ENCODE measurements at regions not wholly inside any gene's neighbourhood (a gene's known extent, or its start where the extent isn't known, plus 50 kb on each side); places are given as distances from the start of the nearest gene placed in this dataset.
"Not testable (repeated sequence)": the region's sequence is repeated elsewhere in the genome, so short reads cannot be mapped to it uniquely, and the experiment has no call there.

DNA sequence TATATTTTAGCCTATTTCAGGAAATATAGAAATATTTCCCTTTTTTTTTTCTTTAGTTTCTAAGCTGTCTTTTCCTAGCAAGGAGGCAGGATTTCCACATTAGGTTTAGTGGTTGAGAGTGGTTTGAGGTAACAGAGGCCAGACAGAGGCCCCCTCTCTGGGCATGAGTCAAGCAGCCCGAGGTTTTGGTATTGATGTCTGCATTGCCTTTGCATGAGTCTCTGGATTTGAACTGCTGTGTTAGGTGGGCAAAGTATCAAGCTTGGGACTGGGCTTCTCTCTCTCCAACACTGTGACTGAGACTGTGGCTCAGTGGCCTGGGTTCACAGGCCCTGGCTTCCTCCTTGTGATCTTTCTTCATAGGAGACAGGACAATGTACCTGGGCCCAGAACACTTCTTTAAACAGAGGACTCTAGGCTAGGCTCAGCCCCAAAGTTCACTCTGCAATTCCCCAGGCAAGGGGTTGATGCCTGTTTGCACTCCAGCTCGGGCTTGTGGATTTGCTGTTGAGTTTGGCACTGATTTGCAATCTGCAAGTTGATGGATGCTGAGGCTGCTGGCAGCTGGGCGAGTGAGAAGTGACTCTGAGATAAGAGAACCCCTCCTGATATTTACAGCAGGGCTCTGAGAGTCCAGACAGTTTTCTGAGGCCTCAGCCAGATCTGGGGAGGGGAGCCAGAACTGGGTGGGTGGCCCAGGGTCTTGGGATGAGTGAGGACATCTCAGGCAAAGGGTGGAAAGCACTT, 271.2 kb downstream of the EN1 start:
- no peak for DNase-seq (ENCODE audit: low read depth in 2 of 3, low spot score in 1 of 3)

DNA sequence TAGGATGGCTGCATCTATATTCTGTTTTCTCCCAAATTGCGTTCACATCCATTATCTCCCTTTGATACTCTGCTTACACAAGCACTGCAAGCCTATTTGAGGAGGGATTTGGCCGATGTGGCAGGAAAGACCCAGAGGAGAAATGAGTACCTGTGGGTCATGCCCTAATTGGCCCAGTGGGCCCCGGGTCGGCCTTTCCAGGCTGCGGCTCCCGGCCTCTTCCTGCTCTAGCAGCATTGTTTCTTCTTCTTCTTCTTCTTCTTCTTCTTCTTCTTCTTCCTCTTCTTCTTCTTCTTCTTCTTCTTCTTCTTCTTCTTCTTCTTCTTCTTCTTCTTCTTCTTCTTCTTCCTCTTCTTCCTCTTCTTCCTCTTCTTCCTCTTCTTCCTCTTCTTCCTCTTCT, 275.1 kb downstream of the EN1 start:
- not testable (repeated sequence) for DNase-seq (ENCODE audit: low read depth in 2 of 3, low spot score in 1 of 3)

DNA sequence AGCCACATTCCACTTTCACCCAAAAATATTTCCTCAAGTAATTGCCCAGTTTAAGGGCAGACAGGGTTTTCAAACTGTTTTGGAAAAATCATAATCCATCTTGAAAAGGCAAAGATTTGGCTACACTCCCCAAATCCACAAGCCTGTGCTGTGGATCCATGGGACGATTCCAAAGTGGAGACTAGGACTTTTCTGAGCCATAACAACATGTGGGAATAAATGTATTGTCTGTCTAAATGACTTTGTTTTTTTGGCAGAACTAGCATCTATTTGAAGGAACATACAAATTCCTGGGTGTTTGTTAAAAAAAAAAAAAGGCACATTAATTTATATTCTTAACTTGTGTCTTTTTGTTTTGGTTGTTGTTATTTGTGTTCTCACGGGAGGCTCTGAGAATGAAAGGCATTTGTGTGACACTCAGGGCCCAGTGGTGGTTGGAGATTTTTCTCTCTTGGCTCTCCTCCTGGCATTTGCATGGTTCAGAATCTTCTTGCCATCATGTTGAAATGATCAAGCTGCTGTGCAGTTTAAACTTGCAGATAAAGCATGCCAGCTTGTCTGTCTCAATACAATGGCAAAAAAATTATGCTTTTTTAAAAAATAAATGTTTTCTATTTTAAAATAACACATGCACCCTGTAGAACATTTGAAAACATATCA, 277.4 kb downstream of the EN1 start:
- DNase-seq (ENCODE audit: low read depth in 2 of 3, low spot score in 1 of 3): no peak

DNA sequence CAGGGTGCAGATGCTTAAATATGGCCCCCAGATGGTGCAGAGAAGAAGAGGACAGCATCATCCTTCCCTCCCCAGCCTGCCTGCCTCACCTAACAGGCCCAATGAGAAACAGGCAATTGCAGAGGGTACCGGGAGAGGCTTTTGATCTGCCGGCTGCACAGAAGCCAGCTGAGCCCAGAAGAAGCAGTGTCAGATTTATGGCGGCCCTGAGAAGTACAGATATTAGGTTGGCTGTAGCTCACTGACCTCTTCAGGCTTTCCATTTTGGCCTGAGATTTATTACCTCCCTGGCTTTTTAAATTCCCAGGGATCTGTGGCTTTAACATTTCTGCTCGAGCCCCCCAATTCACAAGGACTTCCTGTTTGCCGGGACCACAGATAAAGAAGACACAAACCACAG, 278.7 kb downstream of the EN1 start:
- DNase-seq (ENCODE audit: low read depth in 2 of 3, low spot score in 1 of 3): no peak

DNA sequence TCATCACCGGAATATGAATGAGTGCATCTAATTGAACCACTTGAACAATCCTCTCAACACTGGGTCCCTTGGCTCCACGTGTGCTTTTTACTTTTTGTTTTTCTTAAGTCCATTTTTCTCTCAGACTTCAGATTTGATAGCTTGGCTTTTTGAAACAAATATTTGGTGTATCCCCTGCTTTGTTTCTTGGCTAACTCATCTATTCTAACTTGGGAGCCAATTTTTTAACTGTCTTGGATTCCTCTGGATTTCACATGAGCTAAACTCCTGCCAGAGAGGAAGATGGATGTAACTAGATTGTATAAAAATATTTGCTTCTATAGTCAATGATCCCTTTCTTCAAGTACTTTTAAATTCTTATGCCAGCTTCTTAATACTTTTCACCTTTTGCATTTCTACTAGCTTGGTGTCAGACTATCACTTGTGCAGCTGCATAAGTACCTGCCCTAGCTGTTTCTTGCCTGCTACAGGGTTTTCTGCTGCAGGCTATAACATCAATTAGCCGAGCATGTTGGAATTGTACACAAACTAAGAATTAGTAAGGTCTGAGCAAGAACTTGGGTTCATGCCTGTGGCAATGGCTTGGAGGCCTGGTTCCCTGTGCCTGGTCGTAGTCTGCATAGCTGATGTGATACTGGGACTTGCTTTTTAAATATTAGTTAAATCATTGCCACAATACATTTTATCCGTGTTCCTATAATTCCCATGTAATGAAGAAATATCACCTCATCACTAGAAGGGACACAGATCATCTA, 281.5 kb downstream of the EN1 start:
- no peak for DNase-seq (ENCODE audit: low read depth in 2 of 3, low spot score in 1 of 3)

DNA sequence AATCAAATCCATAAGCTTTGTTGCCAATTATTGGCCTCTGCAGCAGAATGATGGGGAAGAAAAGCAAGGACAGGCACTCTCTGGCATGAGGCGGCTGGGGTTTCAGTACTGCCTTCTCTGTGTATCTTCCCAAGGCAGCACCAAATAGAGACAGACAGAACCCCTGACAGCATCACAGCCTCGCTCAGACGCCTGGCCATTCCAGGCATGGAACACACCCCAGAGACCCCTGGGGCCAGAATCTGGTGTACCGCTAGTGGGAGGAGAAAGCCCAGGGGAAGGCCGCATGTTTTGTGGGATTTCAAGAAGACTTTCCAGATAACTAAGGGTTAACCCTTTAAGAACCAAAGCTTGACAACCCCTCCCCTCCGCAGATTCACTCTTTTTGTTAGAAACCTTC, 282.1 kb downstream of the EN1 start:
- DNase-seq (ENCODE audit: low read depth in 2 of 3, low spot score in 1 of 3): no peak

DNA sequence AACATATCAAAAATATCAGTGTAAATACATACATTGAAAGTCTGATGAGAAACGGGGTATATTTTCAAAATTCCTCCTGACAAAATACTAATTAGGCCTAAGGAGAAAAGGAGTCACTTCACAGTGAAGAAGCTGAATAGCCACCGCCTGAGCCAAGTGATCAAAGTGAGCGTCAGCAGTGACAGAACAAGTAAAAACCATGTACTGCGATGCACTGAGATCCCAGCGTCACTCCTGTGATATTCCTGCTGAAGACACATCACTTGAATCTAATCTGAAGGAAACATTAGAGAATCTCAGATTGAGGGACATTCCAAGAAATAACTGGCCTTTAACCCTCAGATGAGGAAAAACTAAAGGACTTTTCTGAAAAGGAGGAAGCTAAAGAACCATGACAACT, 285.3 kb downstream of the EN1 start:
- no peak for DNase-seq (ENCODE audit: low read depth in 2 of 3, low spot score in 1 of 3)

DNA sequence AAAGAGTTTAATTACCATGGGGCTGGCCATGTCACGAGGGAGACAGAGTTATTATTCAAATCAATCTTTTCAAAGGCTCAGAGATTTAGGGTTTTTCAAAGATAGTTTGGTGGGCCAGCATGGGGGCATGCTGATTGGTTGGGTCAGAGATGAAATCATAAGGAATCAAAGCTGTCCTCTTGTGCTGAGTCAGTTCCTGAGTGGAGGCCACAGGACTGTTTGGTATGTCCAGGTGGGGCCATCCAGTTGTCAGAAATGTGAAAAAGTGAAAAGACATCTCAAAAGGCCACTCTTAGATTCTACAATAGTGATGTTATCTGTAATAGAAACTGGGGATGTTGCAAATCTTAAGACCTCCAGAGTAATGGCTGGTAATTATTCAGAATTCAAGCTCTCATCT, 288.6 kb downstream of the EN1 start:
- DNase-seq (ENCODE audit: low read depth in 2 of 3, low spot score in 1 of 3): no peak

DNA sequence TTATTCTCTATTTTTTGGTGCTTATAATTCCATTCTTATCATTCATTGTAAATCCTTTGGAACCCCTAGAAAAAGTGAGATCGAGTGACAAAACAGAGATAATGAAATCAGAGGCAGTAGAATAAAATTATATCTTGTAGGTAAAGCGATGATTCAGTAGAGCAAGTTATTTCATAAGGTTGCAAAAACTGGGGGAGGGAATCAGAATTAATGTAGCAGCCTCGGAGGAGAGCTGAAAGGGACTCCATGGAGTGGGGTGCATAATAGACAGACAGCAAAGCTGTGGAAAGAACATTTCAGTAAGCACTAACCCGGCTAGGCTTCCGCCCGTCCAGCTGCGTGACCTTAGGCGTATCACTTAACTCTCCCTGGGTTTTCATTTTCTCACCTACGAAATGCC, 289.7 kb downstream of the EN1 start:
- DNase-seq (ENCODE audit: low read depth in 2 of 3, low spot score in 1 of 3): no peak

- no peak for DNase-seq (ENCODE audit: low read depth in 2 of 3, low spot score in 1 of 3)
Observed at GRCh38 chr2:118557016-118557415, 290.4 kb downstream of the EN1 start.

GRCh38 chr2:118554616-118555015, 292.8 kb downstream of the EN1 start:
- no peak for DNase-seq (ENCODE audit: low read depth in 2 of 3, low spot score in 1 of 3)

DNA sequence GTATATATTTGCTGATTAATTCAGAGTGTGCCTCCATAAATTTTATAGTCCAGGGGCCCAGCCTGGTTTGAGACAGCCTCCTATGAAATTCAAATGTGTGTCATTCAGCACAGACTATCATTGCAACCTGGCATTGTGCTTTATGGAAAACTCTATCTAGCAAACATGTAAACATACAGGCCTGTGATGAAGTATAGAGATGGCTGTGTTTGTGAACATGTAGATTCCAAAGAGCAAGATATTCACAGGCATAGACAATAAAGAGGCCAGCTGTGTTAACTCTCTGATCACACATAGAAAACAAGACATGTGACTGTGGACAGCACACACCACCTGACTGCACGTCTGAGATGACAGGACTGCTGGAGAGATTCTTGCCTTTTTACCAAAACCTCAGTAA, 297.9 kb downstream of the EN1 start:
- DNase-seq (ENCODE audit: low read depth in 2 of 3, low spot score in 1 of 3): no peak

- no peak for DNase-seq (ENCODE audit: low read depth in 2 of 3, low spot score in 1 of 3)
Observed at GRCh38 chr2:118548880-118549488, 298.5 kb downstream of the EN1 start.

GRCh38 chr2:118539290-118539689, 308.2 kb downstream of the EN1 start:
- DNase-seq (ENCODE audit: low read depth in 2 of 3, low spot score in 1 of 3): no peak

- no peak for DNase-seq (ENCODE audit: low read depth in 2 of 3, low spot score in 1 of 3)
Observed at GRCh38 chr2:118536306-118536705, 311.1 kb downstream of the EN1 start.

- DNase-seq (ENCODE audit: low read depth in 2 of 3, low spot score in 1 of 3): no peak
Observed at GRCh38 chr2:118535818-118536212, 311.6 kb downstream of the EN1 start.

DNA sequence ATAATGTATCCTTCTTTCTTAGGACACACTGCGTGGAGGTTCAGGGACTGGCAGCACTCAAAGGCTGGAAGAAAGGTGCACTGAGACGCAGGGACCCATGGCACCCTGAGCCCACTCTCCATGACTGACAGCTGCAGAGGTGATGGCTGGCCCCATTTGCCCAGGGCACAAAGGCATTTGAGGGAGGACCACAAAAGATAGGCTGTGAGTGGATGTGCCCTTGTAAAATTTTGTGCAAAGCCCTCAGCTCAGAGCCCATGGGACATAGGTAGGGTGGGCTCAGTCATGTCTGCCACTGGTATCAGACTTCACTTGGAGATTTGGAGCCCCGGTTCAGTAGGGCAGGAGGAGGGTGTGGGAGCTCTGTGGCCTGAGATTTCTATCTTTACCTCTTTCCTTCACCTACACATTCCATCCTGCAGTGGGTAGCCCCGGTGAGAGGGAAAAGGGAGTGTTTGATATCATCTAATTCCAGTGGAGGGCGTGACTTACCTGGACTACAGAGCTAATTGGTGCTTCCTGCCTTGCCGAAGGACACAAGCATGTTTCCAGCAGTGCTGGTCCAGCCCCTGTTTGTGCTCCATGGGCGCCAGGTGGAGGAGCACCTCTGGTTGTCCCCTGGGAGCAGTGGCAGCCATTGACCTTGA, 312.2 kb downstream of the EN1 start:
- DNase-seq (ENCODE audit: low read depth in 2 of 3, low spot score in 1 of 3): no peak

DNA sequence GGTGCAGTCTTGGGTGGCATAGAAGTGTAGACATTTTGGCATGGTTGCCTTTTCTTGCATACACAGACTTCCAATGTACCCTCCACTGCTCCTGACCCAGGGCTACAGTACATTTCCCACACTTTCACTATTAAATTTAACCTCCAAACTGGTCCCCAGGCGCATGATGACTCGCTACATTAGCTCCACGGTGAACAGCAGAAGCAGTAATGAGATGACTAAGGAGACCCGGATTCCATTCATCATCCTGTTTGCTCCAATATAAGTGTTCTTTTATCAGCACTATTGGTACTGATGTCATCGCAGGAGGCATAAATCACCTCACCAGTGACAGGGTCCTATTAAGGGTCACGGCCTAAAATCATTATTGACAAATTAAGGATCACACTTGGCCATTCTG, 316.5 kb downstream of the EN1 start:
- no peak for DNase-seq (ENCODE audit: low read depth in 2 of 3, low spot score in 1 of 3)

- no peak for DNase-seq (ENCODE audit: low read depth in 2 of 3, low spot score in 1 of 3)
Observed at GRCh38 chr2:118529908-118530599, 317.4 kb downstream of the EN1 start.

- DNase-seq (ENCODE audit: low read depth in 2 of 3, low spot score in 1 of 3): no peak
Observed at GRCh38 chr2:118527571-118527970, 319.9 kb downstream of the EN1 start.

GRCh38 chr2:118525346-118525745, 322.1 kb downstream of the EN1 start:
- no peak for DNase-seq (ENCODE audit: low read depth in 2 of 3, low spot score in 1 of 3)
